ENCODE measurements at regions not wholly inside any gene's neighbourhood (a gene's known extent, or its start where the extent isn't known, plus 50 kb on each side); places are given as distances from the start of the nearest gene placed in this dataset.
"Not testable (repeated sequence)": the region's sequence is repeated elsewhere in the genome, so short reads cannot be mapped to it uniquely, and the experiment has no call there.

GRCh38 chr7:119903085-119903484, 369.9 kb upstream of the KCND2 start:
- WGBS: 45% methylated on average over 2 of the region's 2 CpGs
- Histone ChIP-seq H3K4me1 (replicated peaks) (no peaks in the 10 kb centered on the region), H3K27me3 (replicated peaks; ENCODE audit: insufficient read depth) (no peaks in the 10 kb centered on the region), H3K9me3 (no peaks in the 10 kb centered on the region), H3K36me3 (no peaks in the 10 kb centered on the region), H3K4me3 (no peak overlapping the region), H3K27ac (no peak overlapping the region)
- intact Hi-C loops (cut with DNase I): no loop called here
- DNase-seq (ENCODE audit: low spot score): no peak
- TF ChIP-seq CTCF (IDR thresholded peaks at IDR 0.05) (no peak), POLR2AphosphoS5 (IDR thresholded peaks at IDR 0.05) (no peak), POLR2A (IDR thresholded peaks at IDR 0.05) (no peak)

- no peaks in the 10 kb centered on the region for H3K9me3 ChIP-seq
- no peak overlapping the region for H3K27ac ChIP-seq
- no peaks in the 10 kb centered on the region for H3K27me3 ChIP-seq (replicated peaks; ENCODE audit: insufficient read depth)
- intact Hi-C loops (cut with DNase I): no loop called here
- 86% methylated on average over 4 of the region's 4 CpGs for WGBS
- no peak overlapping the region for H3K4me3 ChIP-seq
- no peaks in the 10 kb centered on the region for H3K36me3 ChIP-seq
- H3K4me1 ChIP-seq (replicated peaks): no peaks in the 10 kb centered on the region
- no peak for DNase-seq (ENCODE audit: low spot score)
- TF ChIP-seq POLR2AphosphoS5 (IDR thresholded peaks at IDR 0.05) (no peak), CTCF (IDR thresholded peaks at IDR 0.05) (no peak), POLR2A (IDR thresholded peaks at IDR 0.05) (no peak)
Measured at GRCh38 chr7:119905495-119905894, 367.5 kb upstream of the KCND2 start.

GRCh38 chr7:119908948-119909347, 364.0 kb upstream of the KCND2 start:
- Histone ChIP-seq H3K36me3 (no peaks in the 10 kb centered on the region), H3K4me3 (no peak overlapping the region), H3K4me1 (replicated peaks) (no peaks in the 10 kb centered on the region), H3K27me3 (replicated peaks; ENCODE audit: insufficient read depth) (no peaks in the 10 kb centered on the region), H3K9me3 (no peaks in the 10 kb centered on the region), H3K27ac (no peak overlapping the region)
- no peak for DNase-seq (ENCODE audit: low spot score)
- TF ChIP-seq POLR2A (IDR thresholded peaks at IDR 0.05) (no peak), CTCF (IDR thresholded peaks at IDR 0.05) (no peak), POLR2AphosphoS5 (IDR thresholded peaks at IDR 0.05) (no peak)
- WGBS: 88% methylated on average over 4 of the region's 4 CpGs
- intact Hi-C loops (cut with DNase I): no loop called here

- H3K36me3 ChIP-seq; intact Hi-C loops (cut with DNase I); DNase-seq (ENCODE audit: low spot score); H3K27ac ChIP-seq; H3K27me3 ChIP-seq (replicated peaks; ENCODE audit: insufficient read depth); H3K4me3 ChIP-seq; H3K4me1 ChIP-seq (replicated peaks); H3K9me3 ChIP-seq: not testable (repeated sequence)
Measured at GRCh38 chr7:119914119-119914518, 358.9 kb upstream of the KCND2 start.

- Histone ChIP-seq H3K27ac (no peak overlapping the region), H3K36me3 (no peaks in the 10 kb centered on the region), H3K9me3 (no peaks in the 10 kb centered on the region), H3K27me3 (replicated peaks; ENCODE audit: insufficient read depth) (no peaks in the 10 kb centered on the region), H3K4me1 (replicated peaks) (no peaks in the 10 kb centered on the region), H3K4me3 (no peak overlapping the region)
- DNase-seq (ENCODE audit: low spot score): no peak
- intact Hi-C loops (cut with DNase I): no loop called here
- WGBS: 94% methylated on average over 1 of the region's 1 CpG
- no peak for TF ChIP-seq POLR2AphosphoS5 (IDR thresholded peaks at IDR 0.05)
- no peak for TF ChIP-seq POLR2A (IDR thresholded peaks at IDR 0.05)
- no peak for TF ChIP-seq CTCF (IDR thresholded peaks at IDR 0.05)
Measured at GRCh38 chr7:119916501-119916900, 356.5 kb upstream of the KCND2 start.
